H9 (cell line): ENCODE measurements at regions not wholly inside any gene's neighbourhood (a gene's known extent, or its start where the extent isn't known, plus 50 kb on each side); places are given as distances from the start of the nearest gene placed in this dataset.

Source experiments
- DNase-seq: peaks from one replicate; pipeline ENCODE4 v3.0.0-alpha.2; 2017
- H2AFZ ChIP-seq: one replicate; pipeline ENCODE4 v1.6.1; 2013; ENCODE audit warnings: mild to moderate bottlenecking, low read length, control low read depth, moderate library complexity
- H2AK5ac ChIP-seq: 2 replicates; pipeline ENCODE4 v1.6.1; 2013; ENCODE audit warnings: low read length, control low read depth, mixed read lengths; ENCODE audit not compliant: insufficient read length
- H2BK120ac ChIP-seq: one replicate; pipeline ENCODE4 v1.6.1; 2013; ENCODE audit warnings: low read depth, mild to moderate bottlenecking, low read length, control low read depth, inconsistent platforms; ENCODE audit not compliant: poor library complexity, severe bottlenecking
- H2BK12ac ChIP-seq: 2 replicates; pipeline ENCODE4 v1.6.1; 2013; ENCODE audit warnings: low read length, control low read depth, mixed read lengths, low read depth; ENCODE audit not compliant: insufficient read length
- H2BK15ac ChIP-seq: 2 replicates; pipeline ENCODE4 v1.6.1; 2013; ENCODE audit warnings: low read depth, low read length, control low read depth
- H2BK20ac ChIP-seq: one replicate; pipeline ENCODE4 v1.6.1; 2013; ENCODE audit warnings: low read depth, mild to moderate bottlenecking, low read length, control low read depth, inconsistent platforms; ENCODE audit not compliant: poor library complexity, severe bottlenecking
- H2BK5ac ChIP-seq: 2 replicates; pipeline ENCODE4 v1.6.1; 2013; ENCODE audit warnings: low read length, control low read depth, mixed read lengths; ENCODE audit not compliant: insufficient read length
- H3K14ac ChIP-seq: 2 replicates; pipeline ENCODE4 v1.6.1; 2013; ENCODE audit warnings: low read length, control low read depth; ENCODE audit not compliant: insufficient read depth
- H3K18ac ChIP-seq: 2 replicates; pipeline ENCODE4 v1.6.1; 2013; ENCODE audit warnings: low read depth, mild to moderate bottlenecking, mixed read lengths, low read length, control low read depth; ENCODE audit not compliant: insufficient read length
- H3K23ac ChIP-seq: 2 replicates; pipeline ENCODE4 v1.6.1; 2013; ENCODE audit warnings: low read length, control low read depth, mixed read lengths, low read depth; ENCODE audit not compliant: insufficient read length
- H3K23me2 ChIP-seq: 2 replicates; pipeline ENCODE4 v1.6.1; 2013; ENCODE audit warnings: low read depth, mild to moderate bottlenecking, mixed read lengths, low read length, control low read depth; ENCODE audit not compliant: insufficient read length, poor library complexity, severe bottlenecking
- H3K27ac ChIP-seq: 2 replicates; pipeline ENCODE4 v1.5.1; 2013; ENCODE audit warnings: low read length, control low read depth, mixed read lengths, low read depth; ENCODE audit not compliant: insufficient read length
- H3K27me3 ChIP-seq: 2 replicates; pipeline ENCODE4 v1.6.1; 2013; ENCODE audit warnings: low read length, control low read depth, inconsistent platforms; ENCODE audit not compliant: insufficient read depth
- H3K4ac ChIP-seq: 2 replicates; pipeline ENCODE4 v1.6.1; 2013; ENCODE audit warnings: low read depth, mild to moderate bottlenecking, control low read depth, inconsistent platforms, low read length, moderate library complexity
- H3K4me1 ChIP-seq: 2 replicates; pipeline ENCODE4 v1.6.1; 2013; ENCODE audit warnings: low read length, control low read depth, inconsistent platforms; ENCODE audit not compliant: insufficient read depth
- H3K4me2 ChIP-seq: 2 replicates; pipeline ENCODE4 v1.6.1; 2013; ENCODE audit warnings: low read length, control low read depth, mixed read lengths; ENCODE audit not compliant: insufficient read length, insufficient read depth
- H3K56ac ChIP-seq: 2 replicates; pipeline ENCODE4 v1.6.1; 2013; ENCODE audit warnings: low read depth, mild to moderate bottlenecking, mixed read lengths, low read length, control low read depth; ENCODE audit not compliant: insufficient read length
- H3K79me1 ChIP-seq: 2 replicates; pipeline ENCODE4 v1.6.1; 2013; ENCODE audit warnings: low read depth, mild to moderate bottlenecking, moderate library complexity, low read length, control low read depth, inconsistent platforms; ENCODE audit not compliant: insufficient read depth, poor library complexity, severe bottlenecking
- H3K79me2 ChIP-seq: 2 replicates; pipeline ENCODE4 v1.6.1; 2013; ENCODE audit warnings: low read length, control low read depth, inconsistent platforms; ENCODE audit not compliant: insufficient read depth
- H3K9ac ChIP-seq: 2 replicates; pipeline ENCODE4 v1.6.1; 2013; ENCODE audit warnings: low read length, control low read depth, mixed read lengths; ENCODE audit not compliant: insufficient read length; ENCODE audit errors: extremely low read depth
- H3K9me3 ChIP-seq: one replicate; pipeline ENCODE4 v1.6.1; 2013; ENCODE audit warnings: low read depth, low read length, inconsistent platforms; ENCODE audit not compliant: control insufficient read depth
- H3T11ph ChIP-seq: one replicate; pipeline ENCODE4 v1.6.1; 2013; ENCODE audit warnings: mild to moderate bottlenecking, low read length, control low read depth, inconsistent platforms
- H4K20me1 ChIP-seq: one replicate; pipeline ENCODE4 v1.6.1; 2013; ENCODE audit not compliant: control insufficient read depth, insufficient read length, insufficient read depth
- H4K5ac ChIP-seq: 2 replicates; pipeline ENCODE4 v1.6.1; 2013; ENCODE audit warnings: low read depth, mild to moderate bottlenecking, mixed read lengths, low read length, control low read depth; ENCODE audit not compliant: insufficient read length
- H4K8ac ChIP-seq: replicated peaks from 2 replicates; pipeline ENCODE4 v1.6.1; 2013; ENCODE audit warnings: low read length, control low read depth, mixed read lengths, low read depth; ENCODE audit not compliant: insufficient read length
- H4K91ac ChIP-seq: 2 replicates; pipeline ENCODE4 v1.6.1; 2013; ENCODE audit warnings: low read depth, mild to moderate bottlenecking, moderate library complexity, mixed read lengths, low read length, control low read depth; ENCODE audit not compliant: insufficient read length
- H3K27ac Mint-ChIP-seq, 3 experiments: 2 replicates in 2 of 3; 3 replicates in 1 of 3; pipeline ENCODE4 v1.8.0; 2020 to 2021; ENCODE audit warnings: mixed read lengths in 3 of 3, mild to moderate bottlenecking in 1 of 3, moderate library complexity in 1 of 3
- H3K27me3 Mint-ChIP-seq: 2 replicates; pipeline ENCODE4 v1.8.0; 2021; ENCODE audit warnings: low read depth, mild to moderate bottlenecking, moderate library complexity, mixed read lengths
- H3K36me3 Mint-ChIP-seq, 3 experiments: 2 replicates in 2 of 3; 3 replicates in 1 of 3; pipeline ENCODE4 v1.8.0; 2020 to 2021; ENCODE audit warnings: low read depth in 3 of 3, mixed read lengths in 3 of 3; ENCODE audit not compliant: insufficient read depth in 1 of 3
- H3K4me1 Mint-ChIP-seq, 2 experiments: 2 replicates each; pipeline ENCODE4 v1.8.0; 2020; ENCODE audit warnings: mixed read lengths in 2 of 2
- H3K4me3 Mint-ChIP-seq, 2 experiments: 2 replicates in 1 of 2; 3 replicates in 1 of 2; pipeline ENCODE4 v1.8.0; 2020 to 2021; ENCODE audit warnings: mild to moderate bottlenecking in 2 of 2, mixed read lengths in 2 of 2, moderate library complexity in 1 of 2
- H3K9me3 Mint-ChIP-seq, 2 experiments: 2 replicates in 1 of 2; 3 replicates in 1 of 2; pipeline ENCODE4 v1.8.0; 2020; ENCODE audit warnings: mild to moderate bottlenecking in 2 of 2, mixed read lengths in 2 of 2, moderate library complexity in 1 of 2
- CTCF ChIP-seq: fragments of 200-600 bp; sonication (generic); conservative IDR thresholded peaks from 3 replicates; pipeline ENCODE4 v1.8.0; 2021; ENCODE audit warnings: antibody characterized with exemption, mild to moderate bottlenecking
- WGBS: extraction: QIAGEN DNeasy Blood & Tissue Kit; methylation state at CpG from one replicate; pipeline ENCODE4 v1.1.7; 2013; ENCODE audit warnings: missing lambda C conversion rate, low lambda C conversion rate, mixed read lengths; ENCODE audit not compliant: insufficient read length; ENCODE audit errors: extremely low coverage; 5-methylcytosine and 5-hydroxymethylcytosine counted together

DNA sequence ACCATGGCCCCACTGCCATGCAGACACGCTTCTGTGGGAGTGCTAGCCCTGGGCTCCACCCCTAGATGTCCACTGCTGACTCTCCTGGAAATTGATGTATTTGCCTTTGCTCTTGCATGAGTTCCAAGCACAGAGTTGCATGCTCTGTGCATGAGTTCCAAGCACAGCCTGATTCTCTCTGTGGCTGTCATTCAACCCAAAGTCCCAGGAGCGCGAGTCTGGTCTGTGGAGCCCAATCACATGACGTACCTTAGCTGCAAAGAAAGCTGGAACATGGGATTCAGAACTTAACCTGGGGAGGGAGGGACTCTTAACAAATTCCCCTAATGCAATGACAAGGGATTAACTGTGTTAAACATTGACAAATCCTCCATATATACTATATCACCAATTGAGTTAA, 114.3 kb upstream of the SLC24A3 start:
- no peak overlapping the region for H4K91ac ChIP-seq
- no peaks in the 10 kb centered on the region for H3K27me3 ChIP-seq
- no peaks in the 10 kb centered on the region for H3K79me2 ChIP-seq
- H3K9me3 ChIP-seq: no peaks in the 10 kb centered on the region
- no peak overlapping the region for H3K4me2 ChIP-seq
- Mint-ChIP-seq H3K36me3 (peaks cover 0 to 2% (median 0%) of the 10 kb centered on the region in 3 experiments; a peak in 1 of 7 replicates), H3K27ac (no peak overlapping the region), H3K4me1 (peaks cover 15 to 25% of the 10 kb centered on the region in 2 experiments), H3K4me3 (no peak overlapping the region), H3K27me3 (no peaks in the 10 kb centered on the region), H3K9me3 (peaks cover 0 to 3% of the 10 kb centered on the region in 2 experiments; a peak in 2 of 5 replicates)
- no peak overlapping the region for H2AK5ac ChIP-seq
- no peak overlapping the region for H2BK20ac ChIP-seq
- H3K23me2 ChIP-seq: no peaks in the 10 kb centered on the region
- no CpG with 5 or more reads among the region's 4 CpGs for WGBS
- no peaks in the 10 kb centered on the region for H4K20me1 ChIP-seq
- H3K9ac ChIP-seq: no peak overlapping the region
- H2AFZ ChIP-seq: no peak overlapping the region
- no peak overlapping the region for H3K23ac ChIP-seq
- no peak overlapping the region for H3K18ac ChIP-seq
- no peak overlapping the region for H3K56ac ChIP-seq
- no peak overlapping the region for H2BK12ac ChIP-seq
- H3K4ac ChIP-seq: no peak overlapping the region
- no peak overlapping the region for H4K5ac ChIP-seq
- no peaks in the 10 kb centered on the region for H3K79me1 ChIP-seq
- no peak overlapping the region for H2BK120ac ChIP-seq
- no peak overlapping the region for H3T11ph ChIP-seq
- no peak for DNase-seq
- no peak for TF ChIP-seq CTCF
- H2BK5ac ChIP-seq: no peak overlapping the region
- no peak overlapping the region for H3K27ac ChIP-seq
- H2BK15ac ChIP-seq: no peak overlapping the region
- H3K14ac ChIP-seq: no peak overlapping the region
- peaks cover 2% of the 10 kb centered on the region; the same call in 1 of the 2 replicates for H3K4me1 ChIP-seq
- no peak overlapping the region for H4K8ac ChIP-seq
